ENCODE measurements at regions not wholly inside any gene's neighbourhood (a gene's known extent, or its start where the extent isn't known, plus 50 kb on each side); places are given as distances from the start of the nearest gene placed in this dataset.

DNA sequence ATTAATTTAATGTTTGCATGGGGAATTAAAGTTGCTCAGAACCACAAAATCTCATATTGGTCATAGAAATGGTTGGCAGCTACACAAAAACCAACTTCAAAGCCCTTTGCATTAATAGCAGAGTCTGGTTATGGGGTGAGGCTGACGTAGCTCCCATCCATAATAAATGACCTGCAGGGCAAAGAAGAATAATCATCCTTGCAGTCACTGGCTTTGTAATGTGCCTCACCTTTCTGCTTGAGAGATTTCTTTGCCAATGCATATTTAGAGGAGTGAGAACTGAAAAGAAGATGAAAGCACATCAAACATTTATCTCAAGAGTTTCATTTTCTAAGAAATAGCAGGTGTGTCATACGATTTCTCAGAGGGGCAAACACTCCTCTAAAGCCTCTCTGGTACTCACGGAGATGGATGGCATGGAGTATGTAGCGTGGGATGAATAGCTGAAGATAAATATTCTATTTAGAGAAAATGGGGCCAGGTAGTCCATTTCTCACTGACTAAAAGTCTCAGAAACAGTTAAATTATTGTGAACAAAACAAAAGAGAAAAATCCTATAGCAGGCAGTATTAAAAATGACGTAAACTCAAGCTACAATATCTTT lies 1491.9 kb downstream of the FAM181B start:
- in situ Hi-C loops (cut with MboI): loop anchor here (25.0 kb wide), 1 partner anchor 1529 kb away; no protein-coding TSS in a partner anchor
- SMC1A ChIA-PET (ENCODE audit: uncharacterized antibody, unreplicated experiment): no interaction called here

More for the DNA sequence above, 1491.9 kb downstream of the FAM181B start:
- Histone ChIP-seq H3K27me3 (replicated peaks in 1 of 2; ENCODE audit: control insufficient read depth in 2 of 2, insufficient read depth in 2 of 2, low read length in 1 of 2) (no peaks in the 10 kb centered on the region), H3K4me1 (ENCODE audit: control insufficient read depth, insufficient read depth, low read length) (no peaks in the 10 kb centered on the region), H3K27ac (ENCODE audit: control insufficient read depth, insufficient read depth) (no peak overlapping the region), H3K9me3 (replicated peaks; ENCODE audit: control insufficient read depth, insufficient read depth, low read length) (no peaks in the 10 kb centered on the region), H3K36me3 (ENCODE audit: control insufficient read depth in 2 of 2, insufficient read depth in 2 of 2, low read length in 1 of 2) (no peaks in the 10 kb centered on the region), H3K9ac (ENCODE audit: control insufficient read depth, insufficient read depth, low read length) (no peak overlapping the region), H4K20me1 (ENCODE audit: control insufficient read depth, insufficient read depth) (no peaks in the 10 kb centered on the region), H3K79me2 (ENCODE audit: control insufficient read depth, insufficient read depth, low read length) (no peaks in the 10 kb centered on the region), H3K4me3 (no peak overlapping the region), H2AFZ (ENCODE audit: control insufficient read depth, low read depth, low read length) (no peak overlapping the region), H3K4me2 (ENCODE audit: control insufficient read depth, insufficient read depth) (no peak overlapping the region)
- intact Hi-C loops (cut with micrococcal nuclease; ENCODE audit: unreplicated experiment): no loop called here
- ATAC-seq: peak; percentile 56
- RAD21 ChIA-PET (ENCODE audit: unreplicated experiment): no interaction called here
- no peak for DNase-seq (ENCODE audit: low read depth, low spot score)
- WGBS (ENCODE audit: insufficient coverage, insufficient replicate concordance, low lambda C conversion rate, missing lambda C conversion rate): 0% methylated on average over 5 of the region's 5 CpGs
- FAIRE-seq: no peak
- CTCF ChIA-PET: no interaction called here
- POLR2A ChIA-PET: interaction anchor here (2.0 kb wide), 1 partner anchor 9 kb away, joined by 4 read pairs; no protein-coding TSS in a partner anchor
- BruUV-seq (replicated peaks): no TSS peak
- TF ChIP-seq, protein P1, sequence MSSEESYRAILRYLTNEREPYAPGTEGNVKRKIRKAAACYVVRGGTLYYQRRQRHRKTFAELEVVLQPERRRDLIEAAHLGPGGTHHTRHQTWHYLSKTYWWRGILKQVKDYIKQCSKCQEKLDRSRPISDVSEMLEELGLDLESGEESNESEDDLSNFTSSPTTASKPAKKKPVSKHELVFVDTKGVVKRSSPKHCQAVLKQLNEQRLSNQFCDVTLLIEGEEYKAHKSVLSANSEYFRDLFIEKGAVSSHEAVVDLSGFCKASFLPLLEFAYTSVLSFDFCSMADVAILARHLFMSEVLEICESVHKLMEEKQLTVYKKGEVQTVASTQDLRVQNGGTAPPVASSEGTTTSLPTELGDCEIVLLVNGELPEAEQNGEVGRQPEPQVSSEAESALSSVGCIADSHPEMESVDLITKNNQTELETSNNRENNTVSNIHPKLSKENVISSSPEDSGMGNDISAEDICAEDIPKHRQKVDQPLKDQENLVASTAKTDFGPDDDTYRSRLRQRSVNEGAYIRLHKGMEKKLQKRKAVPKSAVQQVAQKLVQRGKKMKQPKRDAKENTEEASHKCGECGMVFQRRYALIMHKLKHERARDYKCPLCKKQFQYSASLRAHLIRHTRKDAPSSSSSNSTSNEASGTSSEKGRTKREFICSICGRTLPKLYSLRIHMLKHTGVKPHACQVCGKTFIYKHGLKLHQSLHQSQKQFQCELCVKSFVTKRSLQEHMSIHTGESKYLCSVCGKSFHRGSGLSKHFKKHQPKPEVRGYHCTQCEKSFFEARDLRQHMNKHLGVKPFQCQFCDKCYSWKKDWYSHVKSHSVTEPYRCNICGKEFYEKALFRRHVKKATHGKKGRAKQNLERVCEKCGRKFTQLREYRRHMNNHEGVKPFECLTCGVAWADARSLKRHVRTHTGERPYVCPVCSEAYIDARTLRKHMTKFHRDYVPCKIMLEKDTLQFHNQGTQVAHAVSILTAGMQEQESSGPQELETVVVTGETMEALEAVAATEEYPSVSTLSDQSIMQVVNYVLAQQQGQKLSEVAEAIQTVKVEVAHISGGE (CRISPR knock-in tag; IDR thresholded peaks at IDR 0.05): no peak
- TF ChIP-seq NFYA (IDR thresholded peaks at IDR 0.05; ENCODE audit: borderline replicate concordance, low read depth, low read length) (no peak), RAD51 (IDR thresholded peaks at IDR 0.05) (no peak), SREBF2 (IDR thresholded peaks at IDR 0.05; ENCODE audit: low read length) (no peak), EED (IDR thresholded peaks at IDR 0.05; ENCODE audit: low read depth) (no peak), ZZZ3 (IDR thresholded peaks at IDR 0.05; ENCODE audit: control insufficient read depth, insufficient read length, low read depth) (no peak), EGR1 (IDR thresholded peaks at IDR 0.05; ENCODE audit: borderline replicate concordance in 1 of 2, low read depth in 2 of 2, low read length in 2 of 2) (no peak), ZNF384 (IDR thresholded peaks at IDR 0.05; ENCODE audit: borderline replicate concordance, low read depth, low read length) (no peak), CREM (IDR thresholded peaks at IDR 0.05; ENCODE audit: low read depth) (no peak), NR2C1 (IDR thresholded peaks at IDR 0.05) (no peak), GABPA (IDR thresholded peaks at IDR 0.05; ENCODE audit: low read depth) (no peak)
- TF ChIP-seq, protein P2, sequence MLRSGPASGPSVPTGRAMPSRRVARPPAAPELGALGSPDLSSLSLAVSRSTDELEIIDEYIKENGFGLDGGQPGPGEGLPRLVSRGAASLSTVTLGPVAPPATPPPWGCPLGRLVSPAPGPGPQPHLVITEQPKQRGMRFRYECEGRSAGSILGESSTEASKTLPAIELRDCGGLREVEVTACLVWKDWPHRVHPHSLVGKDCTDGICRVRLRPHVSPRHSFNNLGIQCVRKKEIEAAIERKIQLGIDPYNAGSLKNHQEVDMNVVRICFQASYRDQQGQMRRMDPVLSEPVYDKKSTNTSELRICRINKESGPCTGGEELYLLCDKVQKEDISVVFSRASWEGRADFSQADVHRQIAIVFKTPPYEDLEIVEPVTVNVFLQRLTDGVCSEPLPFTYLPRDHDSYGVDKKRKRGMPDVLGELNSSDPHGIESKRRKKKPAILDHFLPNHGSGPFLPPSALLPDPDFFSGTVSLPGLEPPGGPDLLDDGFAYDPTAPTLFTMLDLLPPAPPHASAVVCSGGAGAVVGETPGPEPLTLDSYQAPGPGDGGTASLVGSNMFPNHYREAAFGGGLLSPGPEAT (IDR thresholded peaks at IDR 0.05; ENCODE audit: low read depth): no peak
